Kidney (tissue), 13 donors: ENCODE measurements at regions not wholly inside any gene's neighbourhood (a gene's known extent, or its start where the extent isn't known, plus 50 kb on each side); places are given as distances from the start of the nearest gene placed in this dataset.

Experiments used
- DNase-seq, 5 donors: peaks; one replicate each; pipeline ENCODE4 v3.0.0-alpha.2; 2013 to 2020
- FAIRE-seq: peaks from 2 replicates; lab custom pipeline; 2012; peaks lifted over from hg19 to GRCh38; lab: Jason Lieb, UNC
- H3K27ac ChIP-seq, 2 donors: one replicate each; pipeline ENCODE4 v1.7.0; 2013; ENCODE audit warnings: low read depth in 2 of 2, low read length in 2 of 2, inconsistent platforms in 1 of 2
- H3K27me3 ChIP-seq: one replicate; pipeline ENCODE4 v1.7.1; 2013; ENCODE audit warnings: low read length, inconsistent platforms; ENCODE audit not compliant: control insufficient read depth, insufficient read depth
- H3K36me3 ChIP-seq, 3 donors: one replicate each; pipeline versions ENCODE4 v1.7.0 to v1.7.1; 2013; ENCODE audit warnings: low read length in 3 of 3, control low read depth in 1 of 3, inconsistent platforms in 1 of 3; ENCODE audit not compliant: insufficient read depth in 3 of 3, control insufficient read depth in 2 of 3
- H3K4me1 ChIP-seq, 3 donors: one replicate each; pipeline versions ENCODE4 v1.7.0 to v1.7.1; 2013; ENCODE audit warnings: low read length in 3 of 3, inconsistent platforms in 1 of 3, low read depth in 1 of 3; ENCODE audit not compliant: control insufficient read depth in 2 of 3, insufficient read depth in 2 of 3
- H3K4me3 ChIP-seq, 3 donors: one replicate each; pipeline versions ENCODE4 v1.7.0 to v1.8.1; 2013; ENCODE audit warnings: low read length in 3 of 3, control low read depth in 1 of 3, inconsistent platforms in 1 of 3
- H3K9ac ChIP-seq, 3 donors: one replicate each; pipeline versions ENCODE4 v1.7.0 to v1.7.1; 2013; ENCODE audit warnings: low read length in 3 of 3, control low read depth in 1 of 3, inconsistent platforms in 1 of 3
- H3K9me3 ChIP-seq, 3 donors: one replicate each; pipeline versions ENCODE4 v1.7.0 to v1.7.1; 2013; ENCODE audit warnings: low read length in 3 of 3, control low read depth in 1 of 3, inconsistent platforms in 1 of 3; ENCODE audit not compliant: control insufficient read depth in 2 of 3, insufficient read depth in 1 of 3
- intact Hi-C: fragments of 100-400 bp; cut with DNase I; formaldehyde crosslinking; loops from one replicate; pipeline ENCODE4 v1.11.1; 2022
- TF ChIP-seq, protein P1 (sequence below): IDR thresholded peaks from 3 replicates; pipeline ENCODE4 v1.5.1; 2012; ENCODE audit warnings: mild to moderate bottlenecking, moderate library complexity, borderline replicate concordance; ENCODE audit not compliant: insufficient read depth; ENCODE audit errors: extremely low read depth
- donor health status: control.
- donor health status: control.
- donor health status: control.
- donor health status: control.
- donor health status: control.
- donor health status: DM: yes; HTN: yes; CAD: no.
- donor health status: Normal renal cell carcinoma (clear cell type).

DNA sequence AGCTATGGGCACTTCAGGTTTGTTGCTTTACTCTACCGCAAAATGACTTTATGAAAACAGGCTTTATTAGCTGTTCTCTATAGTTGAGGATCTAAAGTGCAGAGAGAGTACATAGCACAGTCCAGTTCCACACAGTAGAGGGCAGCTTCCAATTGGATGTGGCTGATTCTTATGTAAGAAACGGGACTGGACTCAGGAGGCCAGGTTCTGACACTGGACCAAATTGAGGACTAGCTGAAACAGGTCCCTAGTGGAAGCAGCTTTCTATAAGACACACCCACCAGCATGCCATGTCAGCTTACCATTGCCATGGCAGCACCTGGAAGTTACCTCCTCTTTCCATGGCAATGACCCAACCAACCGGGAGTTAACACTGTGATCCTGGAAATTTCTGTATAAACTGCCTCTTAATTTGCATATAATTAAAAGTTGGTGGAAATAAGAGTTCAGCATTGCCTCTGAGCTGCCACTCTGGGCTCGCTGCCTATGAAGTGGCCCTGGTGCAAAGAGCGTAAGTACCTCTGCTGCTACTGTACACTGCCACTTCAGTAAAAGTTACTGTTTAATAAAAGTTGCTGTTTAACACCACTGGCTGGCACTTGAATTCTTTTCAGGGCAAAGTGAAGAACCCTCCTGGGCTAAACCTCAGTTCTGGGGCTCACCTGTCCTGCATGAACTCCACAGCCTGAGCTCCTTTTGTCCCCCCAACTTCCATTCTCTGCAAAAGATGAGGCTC, 211.9 kb upstream of the SLC10A2 start:
- no peak overlapping the region for H3K9ac ChIP-seq
- H3K36me3 ChIP-seq, result no peaks in the 10 kb centered on the region
- intact Hi-C loops, result no loop called here
- no peaks in the 10 kb centered on the region for H3K27me3 ChIP-seq
- no peak for FAIRE-seq
- peak overlapping the region; percentile 33 to 48 for H3K27ac ChIP-seq
- H3K9me3 ChIP-seq, result no peaks in the 10 kb centered on the region
- peaks cover 0 to 3% (median 2%) of the 10 kb centered on the region in 3 donors for H3K4me1 ChIP-seq
- DNase-seq, result no peak
- TF ChIP-seq, protein P1, sequence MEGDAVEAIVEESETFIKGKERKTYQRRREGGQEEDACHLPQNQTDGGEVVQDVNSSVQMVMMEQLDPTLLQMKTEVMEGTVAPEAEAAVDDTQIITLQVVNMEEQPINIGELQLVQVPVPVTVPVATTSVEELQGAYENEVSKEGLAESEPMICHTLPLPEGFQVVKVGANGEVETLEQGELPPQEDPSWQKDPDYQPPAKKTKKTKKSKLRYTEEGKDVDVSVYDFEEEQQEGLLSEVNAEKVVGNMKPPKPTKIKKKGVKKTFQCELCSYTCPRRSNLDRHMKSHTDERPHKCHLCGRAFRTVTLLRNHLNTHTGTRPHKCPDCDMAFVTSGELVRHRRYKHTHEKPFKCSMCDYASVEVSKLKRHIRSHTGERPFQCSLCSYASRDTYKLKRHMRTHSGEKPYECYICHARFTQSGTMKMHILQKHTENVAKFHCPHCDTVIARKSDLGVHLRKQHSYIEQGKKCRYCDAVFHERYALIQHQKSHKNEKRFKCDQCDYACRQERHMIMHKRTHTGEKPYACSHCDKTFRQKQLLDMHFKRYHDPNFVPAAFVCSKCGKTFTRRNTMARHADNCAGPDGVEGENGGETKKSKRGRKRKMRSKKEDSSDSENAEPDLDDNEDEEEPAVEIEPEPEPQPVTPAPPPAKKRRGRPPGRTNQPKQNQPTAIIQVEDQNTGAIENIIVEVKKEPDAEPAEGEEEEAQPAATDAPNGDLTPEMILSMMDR, result peak; percentile 31
- H3K4me3 ChIP-seq, result peak overlapping the region in 2 of 3 donors; percentile 4 to 17

DNA sequence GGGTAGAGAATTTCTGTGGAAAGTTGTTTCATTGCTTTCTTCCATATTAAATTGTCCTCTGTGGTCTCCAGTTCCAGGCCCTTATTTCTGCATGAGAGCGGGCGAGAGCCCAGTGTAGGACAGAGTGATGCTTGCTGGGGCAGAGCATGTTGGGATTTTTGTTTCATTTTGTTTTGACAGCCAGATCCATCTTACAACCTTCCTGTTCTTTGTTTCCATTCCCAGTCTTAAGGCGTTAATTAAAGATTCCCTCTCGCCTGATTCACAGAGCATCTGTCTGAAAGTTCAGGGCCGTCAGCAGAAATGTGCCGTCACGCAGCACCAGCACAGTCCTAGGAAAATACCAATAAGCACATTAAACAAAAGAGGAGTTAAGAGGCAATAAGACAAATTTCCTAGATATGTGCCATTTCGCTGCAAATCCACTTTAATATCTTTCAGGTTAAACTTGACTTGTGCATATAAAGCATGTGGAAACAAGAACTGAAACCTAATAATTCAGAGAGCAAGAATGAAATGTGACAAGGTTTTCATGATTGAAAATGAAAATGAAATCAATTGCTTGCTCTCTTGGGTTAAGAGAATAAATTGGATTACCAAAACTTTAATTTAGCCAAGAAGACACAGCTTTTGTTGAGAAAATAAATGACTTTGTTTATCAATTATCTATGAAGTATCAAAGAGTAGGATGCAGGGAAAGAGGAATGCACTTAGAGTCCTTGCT, 210.7 kb upstream of the SLC10A2 start:
- H3K27ac ChIP-seq, result no peak overlapping the region
- H3K4me3 ChIP-seq, result no peak overlapping the region
- H3K27me3 ChIP-seq, result no peaks in the 10 kb centered on the region
- H3K4me1 ChIP-seq, result peaks cover 0 to 3% (median 0%) of the 10 kb centered on the region in 3 donors
- TF ChIP-seq, protein P1, result no peak
- H3K9me3 ChIP-seq, result no peaks in the 10 kb centered on the region
- intact Hi-C loops, result no loop called here
- no peaks in the 10 kb centered on the region for H3K36me3 ChIP-seq
- DNase-seq (no peak), FAIRE-seq (no peak)
- H3K9ac ChIP-seq, result no peak overlapping the region

DNA sequence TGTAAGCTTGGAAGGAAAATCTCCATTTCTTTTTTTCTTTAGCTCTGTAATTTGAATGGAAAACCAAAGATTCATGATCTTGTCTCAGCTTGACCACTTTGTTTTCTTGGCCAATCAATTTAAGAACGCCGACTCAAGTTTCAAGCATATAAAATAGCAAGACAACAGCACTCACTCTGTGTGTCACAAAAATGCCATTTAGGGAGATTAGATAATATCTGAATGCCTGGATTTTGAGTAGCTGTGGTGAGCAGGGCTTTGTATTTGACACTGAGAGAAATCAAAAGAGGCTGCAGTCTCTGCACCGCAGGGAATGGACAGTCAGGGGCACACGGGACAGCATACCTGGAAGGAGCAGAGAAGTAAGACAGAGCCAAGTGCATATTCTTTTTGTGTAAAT, 209.5 kb upstream of the SLC10A2 start:
- TF ChIP-seq, protein P1, result no peak
- intact Hi-C loops, result no loop called here
- FAIRE-seq (no peak), DNase-seq (peak in 1 of 5 donors; percentile 31)
- no peak overlapping the region for H3K4me3 ChIP-seq
- H3K9me3 ChIP-seq, result no peaks in the 10 kb centered on the region
- H3K36me3 ChIP-seq, result no peaks in the 10 kb centered on the region
- no peaks in the 10 kb centered on the region for H3K27me3 ChIP-seq
- peaks cover 0 to 3% (median 0%) of the 10 kb centered on the region in 3 donors for H3K4me1 ChIP-seq
- H3K27ac ChIP-seq, result no peak overlapping the region
- no peak overlapping the region for H3K9ac ChIP-seq
